WI38 (cell line): ENCODE measurements at regions not wholly inside any gene's neighbourhood (a gene's known extent, or its start where the extent isn't known, plus 50 kb on each side); places are given as distances from the start of the nearest gene placed in this dataset.

Experiments
- H3K4me3 ChIP-seq: 2 replicates; pipeline ENCODE4 v1.5.1; 2011; ENCODE audit warnings: low read depth, mild to moderate bottlenecking, control low read depth, low read length
- TF ChIP-seq, protein P1 (sequence below): IDR thresholded peaks from 2 replicates; pipeline ENCODE4 v1.5.1; 2012; ENCODE audit warnings: low read depth, mild to moderate bottlenecking, control low read depth, low read length

DNA sequence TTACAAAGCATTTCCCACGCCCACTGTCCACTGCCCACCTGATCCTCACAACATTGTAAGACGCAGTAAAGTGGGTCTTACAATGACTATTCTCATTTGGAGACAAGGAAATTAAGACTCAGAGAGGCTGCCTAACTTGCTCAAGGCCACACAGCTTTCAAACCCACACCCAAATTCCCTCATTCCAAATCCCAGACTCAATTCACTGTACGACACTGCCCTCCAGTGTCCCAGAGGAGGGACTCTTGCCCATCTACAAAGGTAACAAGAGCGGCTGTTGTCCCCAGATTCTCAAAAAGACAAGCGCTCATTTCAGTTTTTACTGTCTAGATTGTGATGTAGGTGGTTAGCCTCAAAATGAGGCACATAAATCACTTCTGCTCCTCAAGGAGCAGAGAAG is 184.6 kb downstream of the ACTL7B start:
- TF ChIP-seq, protein P1, sequence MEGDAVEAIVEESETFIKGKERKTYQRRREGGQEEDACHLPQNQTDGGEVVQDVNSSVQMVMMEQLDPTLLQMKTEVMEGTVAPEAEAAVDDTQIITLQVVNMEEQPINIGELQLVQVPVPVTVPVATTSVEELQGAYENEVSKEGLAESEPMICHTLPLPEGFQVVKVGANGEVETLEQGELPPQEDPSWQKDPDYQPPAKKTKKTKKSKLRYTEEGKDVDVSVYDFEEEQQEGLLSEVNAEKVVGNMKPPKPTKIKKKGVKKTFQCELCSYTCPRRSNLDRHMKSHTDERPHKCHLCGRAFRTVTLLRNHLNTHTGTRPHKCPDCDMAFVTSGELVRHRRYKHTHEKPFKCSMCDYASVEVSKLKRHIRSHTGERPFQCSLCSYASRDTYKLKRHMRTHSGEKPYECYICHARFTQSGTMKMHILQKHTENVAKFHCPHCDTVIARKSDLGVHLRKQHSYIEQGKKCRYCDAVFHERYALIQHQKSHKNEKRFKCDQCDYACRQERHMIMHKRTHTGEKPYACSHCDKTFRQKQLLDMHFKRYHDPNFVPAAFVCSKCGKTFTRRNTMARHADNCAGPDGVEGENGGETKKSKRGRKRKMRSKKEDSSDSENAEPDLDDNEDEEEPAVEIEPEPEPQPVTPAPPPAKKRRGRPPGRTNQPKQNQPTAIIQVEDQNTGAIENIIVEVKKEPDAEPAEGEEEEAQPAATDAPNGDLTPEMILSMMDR = no peak
- no peak overlapping the region for H3K4me3 ChIP-seq

DNA sequence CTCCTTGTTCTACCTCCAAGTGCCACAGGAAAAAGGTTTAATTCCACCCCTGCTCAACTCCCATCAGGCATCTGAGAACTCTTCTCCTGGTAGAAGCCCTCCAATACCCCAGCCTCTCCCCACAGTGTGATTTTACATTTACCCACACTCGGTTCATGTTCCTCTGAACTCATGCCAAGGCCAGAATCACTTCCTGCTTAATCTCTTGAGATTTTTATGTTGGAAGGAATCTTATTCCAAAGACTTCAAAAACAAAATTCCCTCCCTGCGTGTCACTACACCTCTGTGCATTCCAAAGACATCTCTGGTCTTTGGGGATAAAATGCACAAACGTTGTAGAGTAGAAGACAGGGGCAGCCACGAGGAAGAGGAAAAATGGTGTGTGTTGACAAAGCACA is 186.8 kb downstream of the ACTL7B start:
- TF ChIP-seq, protein P1 = no peak
- H3K4me3 ChIP-seq = no peak overlapping the region

DNA sequence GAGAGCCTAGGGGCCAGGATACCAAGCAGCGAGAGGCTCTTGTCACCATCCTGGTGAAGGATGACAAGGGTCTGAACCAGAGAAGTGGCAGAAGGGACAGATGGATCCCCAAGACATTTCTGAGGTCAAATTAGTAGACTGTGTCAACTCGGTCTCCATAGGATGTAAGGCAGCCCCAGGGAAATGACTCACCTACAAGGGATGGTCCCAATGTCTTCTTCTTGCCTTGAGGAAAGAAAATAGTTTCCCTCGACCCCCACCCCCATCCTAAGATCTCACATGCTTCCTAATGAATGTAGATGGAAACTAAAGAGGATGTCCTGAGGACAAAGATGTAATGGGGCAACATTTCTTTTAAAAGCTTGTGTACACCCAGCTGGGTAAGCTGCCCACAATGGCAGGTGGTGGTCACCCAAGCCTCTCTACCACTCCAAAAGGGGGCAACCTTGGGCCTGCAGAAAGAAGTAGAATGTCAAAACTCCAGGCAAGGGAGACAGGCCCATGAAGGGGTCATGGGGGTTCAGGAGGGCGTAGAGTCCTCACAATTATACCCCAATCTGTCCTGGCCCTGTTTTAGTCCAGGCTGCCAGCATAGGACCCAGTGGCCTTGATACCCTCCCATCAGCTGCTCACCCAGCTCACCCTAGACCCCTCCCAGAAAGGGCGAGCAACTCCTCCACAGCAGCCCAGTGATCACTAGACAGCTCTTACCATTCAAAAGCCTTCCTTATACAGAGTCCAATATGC is 187.4 kb downstream of the ACTL7B start:
- no peak overlapping the region for H3K4me3 ChIP-seq
- TF ChIP-seq, protein P1 = no peak

DNA sequence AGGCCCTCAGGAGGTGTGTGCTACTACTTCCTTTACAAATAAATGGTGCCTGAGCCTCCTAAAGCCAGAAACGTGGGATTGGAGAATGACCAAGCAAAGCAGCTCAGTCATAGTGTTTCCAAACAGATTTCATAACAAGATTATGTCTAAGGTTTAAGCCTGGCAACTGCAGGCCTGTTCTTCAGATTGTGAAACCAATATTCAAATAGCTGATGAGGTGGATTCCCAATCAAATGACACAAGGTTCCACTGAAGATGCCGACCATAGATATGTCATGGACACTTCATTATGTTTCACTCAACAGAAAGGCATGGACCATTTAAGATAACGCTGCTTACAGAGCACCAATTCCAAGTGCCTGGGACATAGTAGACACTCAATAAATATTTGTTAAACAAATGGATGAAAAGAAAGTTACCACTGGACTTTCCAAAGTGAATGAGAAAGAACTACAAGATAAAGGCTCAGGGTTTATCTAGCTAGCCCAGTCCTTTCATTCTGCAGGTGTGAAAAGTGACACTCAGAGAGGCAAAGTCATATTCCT is 189.5 kb downstream of the ACTL7B start:
- TF ChIP-seq, protein P1 = no peak
- H3K4me3 ChIP-seq = no peak overlapping the region

DNA sequence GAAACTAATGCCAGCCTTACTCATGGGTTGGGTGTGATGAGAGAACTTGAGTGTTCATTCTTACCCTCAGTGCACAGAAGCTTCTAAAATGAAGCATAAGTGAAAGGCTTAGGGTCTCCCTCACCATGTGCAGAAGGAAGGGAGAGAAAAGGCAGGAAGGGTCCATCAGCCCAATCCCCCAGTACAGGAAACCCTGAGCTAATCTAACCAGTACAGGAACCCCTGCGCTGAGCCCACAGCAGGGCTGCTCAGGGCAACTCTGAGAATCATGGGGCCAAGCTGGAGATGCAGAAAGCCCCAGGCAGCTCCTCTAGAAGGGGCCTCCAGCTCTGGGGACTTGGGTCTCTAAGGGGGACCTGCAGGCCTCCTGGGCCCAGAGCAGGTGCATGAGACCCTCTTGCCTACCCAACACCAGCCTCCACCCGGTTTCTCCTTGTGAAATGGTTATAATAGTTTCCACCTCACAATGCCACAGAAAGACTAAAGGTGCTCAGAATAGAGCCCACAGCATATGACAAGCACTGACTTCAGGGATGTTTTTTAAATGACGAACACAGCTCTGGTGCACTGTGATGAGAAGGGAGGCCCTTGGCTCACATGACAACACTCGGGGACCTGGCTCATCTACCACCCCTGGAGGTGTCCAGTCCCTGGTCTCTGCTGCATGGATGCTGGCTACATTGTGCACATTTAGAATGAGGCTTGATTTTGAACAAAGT is 190.1 kb downstream of the ACTL7B start:
- H3K4me3 ChIP-seq = no peak overlapping the region
- TF ChIP-seq, protein P1 = no peak

DNA sequence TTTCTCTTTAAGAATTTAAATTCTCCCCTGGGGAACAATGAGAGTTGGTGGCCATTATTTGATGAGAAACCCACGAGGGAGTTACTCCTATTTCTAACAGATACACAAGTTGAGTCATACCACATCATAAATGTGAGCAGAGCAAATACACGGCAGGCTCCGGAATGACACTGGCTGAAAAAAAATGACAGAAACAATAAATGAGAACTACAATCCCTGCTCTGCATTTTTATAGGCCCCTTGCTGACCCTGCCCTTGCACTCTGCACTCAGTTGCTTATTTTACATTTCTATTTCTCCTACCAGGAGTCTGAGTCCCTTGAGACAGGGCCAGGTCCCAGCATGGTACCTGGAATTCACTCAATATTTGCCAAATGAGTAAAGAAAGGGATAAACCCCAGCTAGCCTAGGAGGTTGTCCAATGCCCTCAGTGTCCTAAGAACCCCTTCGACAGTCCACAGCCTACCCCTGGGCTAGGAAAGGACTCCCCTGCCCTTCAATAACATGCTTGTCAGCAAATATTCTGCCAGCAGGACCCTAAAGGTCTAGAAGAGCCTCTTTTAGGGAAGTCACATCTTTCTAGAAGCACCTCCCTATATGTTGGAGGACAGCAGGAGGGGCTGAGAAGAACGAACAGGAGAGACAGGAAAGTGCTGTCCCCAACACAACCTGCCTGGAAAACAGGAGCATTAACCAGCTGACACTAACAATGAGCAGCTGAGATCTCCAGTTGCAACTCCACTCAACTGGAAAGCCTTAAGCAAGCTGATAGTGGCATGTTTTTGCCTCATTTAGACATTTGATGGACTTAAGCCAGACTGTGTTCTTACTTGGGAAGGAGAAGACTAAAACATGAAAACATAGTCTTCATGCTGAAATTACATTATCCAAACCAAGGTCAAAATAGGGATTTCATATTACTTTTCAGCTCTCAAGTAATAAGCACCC is 191.2 kb downstream of the ACTL7B start:
- H3K4me3 ChIP-seq = no peak overlapping the region
- TF ChIP-seq, protein P1 = no peak
